ENCODE measurements at regions not wholly inside any gene's neighbourhood (a gene's known extent, or its start where the extent isn't known, plus 50 kb on each side); places are given as distances from the start of the nearest gene placed in this dataset.

DNA sequence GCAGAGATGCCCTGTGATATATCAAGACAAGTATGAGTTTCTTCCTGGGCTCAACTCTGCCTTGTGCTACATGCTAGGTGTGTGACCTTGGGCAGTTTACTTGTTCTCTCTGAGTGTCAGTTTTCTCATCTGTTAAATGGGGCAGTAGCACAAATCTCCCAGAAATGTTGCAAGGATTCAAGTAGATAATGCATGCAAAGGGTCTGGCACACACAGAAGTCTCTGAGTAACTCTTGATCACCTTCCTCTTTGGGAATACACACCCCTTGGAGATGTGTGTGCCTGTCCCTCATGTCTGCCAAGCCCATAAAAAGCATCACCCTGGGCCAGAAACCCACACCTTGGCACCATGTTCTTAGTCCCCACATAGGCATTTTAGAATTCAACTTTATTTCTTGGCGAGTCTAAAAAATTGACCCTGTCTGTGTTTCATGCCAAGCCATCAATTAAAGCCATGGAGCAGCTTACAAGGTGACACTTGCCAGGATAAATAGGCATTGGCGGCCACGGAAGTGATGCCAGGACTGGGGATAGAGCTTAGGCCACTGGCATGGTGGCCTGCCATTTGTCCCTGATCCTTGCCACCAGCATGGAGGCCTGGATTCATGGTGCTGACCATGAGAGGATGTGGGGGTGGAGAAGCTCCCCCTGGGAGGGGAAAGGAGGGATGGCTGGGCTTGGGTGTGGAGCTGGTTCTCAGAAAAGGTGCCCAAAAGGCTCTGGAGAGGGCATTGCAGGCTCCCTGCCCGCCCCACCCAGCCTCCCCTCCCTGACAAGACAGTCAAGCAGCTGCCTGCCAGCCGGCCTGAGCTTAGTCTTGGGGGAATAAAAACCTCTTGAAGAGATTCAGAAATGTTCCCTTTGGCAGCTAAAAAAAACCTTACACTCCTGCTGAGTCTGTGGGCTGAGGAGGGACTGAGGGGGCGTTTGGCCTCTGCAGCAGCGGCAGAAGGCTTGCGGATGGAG lies 118.0 kb upstream of the IPO9 start:
- Mint-ChIP-seq H3K9me3 (no peaks in the 10 kb centered on the region), H3K27me3 (no peaks in the 10 kb centered on the region), H3K27ac (peak overlapping the region in 1 of 2 donors; percentile 34), H3K4me1 (no peaks in the 10 kb centered on the region), H3K4me3 (no peak overlapping the region)
- ATAC-seq: no peak
- DNase-seq: no peak

- ATAC-seq (no peak), DNase-seq (no peak)
- Mint-ChIP-seq H3K4me3 (no peak overlapping the region), H3K27ac (peak overlapping the region in 1 of 2 donors; percentile 48), H3K4me1 (no peaks in the 10 kb centered on the region), H3K9me3 (no peaks in the 10 kb centered on the region), H3K27me3 (no peaks in the 10 kb centered on the region)
Measured at GRCh38 chr1:201711811-201712210, 117.1 kb upstream of the IPO9 start.

GRCh38 chr1:201712387-201713085 lies 116.4 kb upstream of the IPO9 start:
- DNase-seq (no peak), ATAC-seq (no peak)
- Mint-ChIP-seq H3K27ac (peak overlapping the region in 1 of 2 donors; percentile 35), H3K4me3 (no peak overlapping the region), H3K27me3 (no peaks in the 10 kb centered on the region), H3K9me3 (no peaks in the 10 kb centered on the region), H3K4me1 (no peaks in the 10 kb centered on the region)

DNA sequence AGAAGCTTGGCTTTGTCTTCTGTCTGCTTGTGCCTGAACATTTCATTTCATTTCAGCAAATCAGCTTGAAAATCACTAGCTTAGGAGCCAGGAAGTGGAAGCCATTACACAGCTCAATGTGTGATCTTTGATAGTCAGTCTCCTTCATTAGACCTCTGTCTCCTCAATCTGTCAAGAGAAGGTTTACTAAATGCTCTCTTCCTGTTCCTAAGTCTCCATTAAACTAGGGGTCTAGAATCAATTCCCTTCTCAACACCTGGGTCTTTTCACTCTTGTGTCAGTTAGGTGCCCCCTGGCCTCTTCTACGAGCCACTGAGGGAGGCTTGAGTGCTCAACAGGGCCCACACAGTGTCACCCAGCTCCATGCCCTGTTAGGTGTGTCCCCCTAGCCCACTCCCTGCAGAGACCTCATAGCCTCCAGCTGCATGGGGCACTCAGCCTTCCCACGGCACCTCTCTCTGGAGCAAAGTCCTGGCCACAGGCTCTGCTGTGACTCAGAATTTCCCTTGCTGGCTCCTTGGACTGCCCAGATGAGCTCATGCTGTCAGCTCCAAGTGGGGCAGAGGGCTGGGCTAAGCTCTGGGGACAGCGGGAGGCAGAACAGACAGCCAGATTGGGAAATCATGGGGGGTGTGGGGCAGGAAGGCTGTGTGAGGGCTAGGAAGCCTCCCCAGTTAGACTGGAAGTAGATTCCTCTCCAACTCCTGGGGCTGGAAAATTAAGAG lies 115.7 kb upstream of the IPO9 start:
- ATAC-seq (no peak), DNase-seq (no peak)
- Mint-ChIP-seq H3K4me1 (no peaks in the 10 kb centered on the region), H3K4me3 (no peak overlapping the region), H3K9me3 (no peaks in the 10 kb centered on the region), H3K27ac (peak overlapping the region in 1 of 2 donors; percentile 59), H3K27me3 (no peaks in the 10 kb centered on the region)

DNA sequence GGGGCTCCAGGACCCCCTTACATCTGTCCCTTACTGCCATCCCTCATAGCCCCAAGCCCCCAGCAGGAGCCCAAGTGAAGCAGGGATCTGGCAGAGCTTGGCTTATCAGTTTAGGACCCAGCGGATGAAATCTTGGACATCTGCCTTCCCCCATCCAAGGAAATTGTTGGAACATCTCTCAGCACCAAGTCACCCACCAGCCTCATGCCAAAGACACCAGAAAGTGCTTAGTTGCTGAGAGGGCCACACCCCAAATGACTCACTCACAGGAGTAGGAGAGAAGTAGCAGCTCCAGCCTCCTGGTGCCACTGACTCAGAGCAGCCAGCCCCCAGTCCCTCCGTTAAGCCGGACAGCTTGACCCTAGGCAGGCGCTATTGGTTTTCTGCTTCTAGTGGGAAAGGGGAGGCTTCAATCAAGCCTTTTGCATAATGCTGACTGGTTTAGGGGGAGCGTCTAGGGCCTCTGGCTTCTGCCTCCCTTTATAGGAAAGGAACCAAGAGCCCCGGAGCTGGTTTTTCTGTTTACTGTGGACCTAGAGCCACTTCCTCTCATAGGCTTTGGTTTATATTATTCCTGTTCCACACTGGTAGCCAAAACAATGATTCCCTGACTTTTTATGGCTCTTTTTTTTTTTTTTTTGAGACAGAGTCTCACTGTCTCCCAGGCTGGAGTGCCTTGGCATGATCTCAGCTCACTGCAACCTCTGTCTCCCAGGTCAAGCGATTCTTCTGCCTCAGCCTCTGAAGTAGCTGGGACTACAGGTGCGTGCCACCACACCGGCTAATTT lies 114.2 kb upstream of the IPO9 start:
- ATAC-seq: no peak
- Mint-ChIP-seq H3K9me3 (no peaks in the 10 kb centered on the region), H3K27me3 (no peaks in the 10 kb centered on the region), H3K4me1 (no peaks in the 10 kb centered on the region), H3K4me3 (no peak overlapping the region), H3K27ac (peak overlapping the region in 1 of 2 donors; percentile 37)
- no peak for DNase-seq

DNA sequence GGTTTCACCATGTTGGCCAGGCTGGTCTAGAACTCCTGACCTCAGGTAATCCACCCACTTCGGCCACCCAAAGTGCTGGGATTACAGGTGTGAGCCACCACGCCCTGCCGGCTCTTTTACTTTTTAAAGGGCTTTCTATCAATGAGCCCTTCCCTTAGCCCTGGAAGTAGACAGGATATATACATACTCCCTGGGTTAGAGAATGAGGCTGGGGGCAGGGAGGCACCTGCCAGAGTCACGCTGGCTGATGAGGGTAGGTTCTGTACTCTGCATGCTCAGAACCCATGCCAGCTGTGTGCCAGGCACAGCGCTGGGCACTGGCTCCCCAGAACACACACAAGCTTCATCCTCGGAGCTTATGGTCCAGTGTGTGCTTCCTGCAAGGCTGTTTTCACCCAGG lies 113.6 kb upstream of the IPO9 start:
- Mint-ChIP-seq H3K4me3 (no peak overlapping the region), H3K27ac (no peak overlapping the region), H3K4me1 (no peaks in the 10 kb centered on the region), H3K9me3 (no peaks in the 10 kb centered on the region), H3K27me3 (no peaks in the 10 kb centered on the region)
- DNase-seq (no peak), ATAC-seq (no peak)

DNA sequence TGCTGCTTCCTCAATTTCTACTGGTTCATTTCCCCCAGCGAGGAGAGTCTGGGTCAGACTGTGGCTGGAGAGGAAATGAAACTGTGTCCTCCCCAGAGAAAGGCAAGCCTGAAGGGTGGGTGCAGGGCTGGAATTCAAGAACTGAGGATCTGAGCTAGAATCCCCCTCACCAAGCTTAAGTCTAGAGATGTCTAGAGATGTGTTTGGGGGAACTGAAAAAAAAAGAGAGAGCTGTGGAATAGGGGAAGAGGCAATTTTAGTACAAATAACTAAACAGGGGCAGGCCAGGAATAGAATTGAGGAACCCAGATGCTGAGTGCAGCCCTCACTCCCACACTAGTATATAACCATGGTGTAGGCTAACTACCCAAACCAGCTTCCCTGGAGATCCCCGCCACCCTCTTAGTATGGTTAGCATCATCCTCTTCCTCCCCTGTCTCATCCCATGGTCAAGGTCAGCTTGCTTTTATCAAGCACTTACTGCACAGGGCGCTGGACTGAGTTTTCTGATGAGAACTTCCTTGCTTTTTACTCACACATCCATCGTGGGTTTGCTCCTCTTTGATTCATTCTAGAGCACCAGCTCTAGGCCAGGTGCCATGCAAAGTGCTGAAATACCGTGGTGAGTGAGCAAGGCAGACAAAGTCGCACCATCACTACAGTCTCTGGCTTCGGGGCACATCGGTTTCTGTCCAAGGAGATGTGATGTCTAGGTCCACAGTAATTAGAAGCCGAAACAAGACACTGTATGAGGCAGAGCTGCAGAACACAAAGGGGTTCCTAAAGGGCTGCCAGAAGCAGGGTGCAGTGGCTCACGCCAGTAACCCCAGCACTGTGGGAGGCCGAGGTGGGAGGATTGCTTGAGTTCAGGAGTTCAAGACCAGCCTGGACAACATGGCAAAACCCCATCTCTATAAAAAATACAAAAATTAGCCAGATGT lies 112.9 kb upstream of the IPO9 start:
- H3K4me1 Mint-ChIP-seq: no peaks in the 10 kb centered on the region
- ATAC-seq (no peak), DNase-seq (no peak)
- no peak overlapping the region for H3K4me3 Mint-ChIP-seq
- H3K27me3 Mint-ChIP-seq: no peaks in the 10 kb centered on the region
- H3K27ac Mint-ChIP-seq: peak overlapping the region in 1 of 2 donors; percentile 29
- H3K9me3 Mint-ChIP-seq: no peaks in the 10 kb centered on the region

DNA sequence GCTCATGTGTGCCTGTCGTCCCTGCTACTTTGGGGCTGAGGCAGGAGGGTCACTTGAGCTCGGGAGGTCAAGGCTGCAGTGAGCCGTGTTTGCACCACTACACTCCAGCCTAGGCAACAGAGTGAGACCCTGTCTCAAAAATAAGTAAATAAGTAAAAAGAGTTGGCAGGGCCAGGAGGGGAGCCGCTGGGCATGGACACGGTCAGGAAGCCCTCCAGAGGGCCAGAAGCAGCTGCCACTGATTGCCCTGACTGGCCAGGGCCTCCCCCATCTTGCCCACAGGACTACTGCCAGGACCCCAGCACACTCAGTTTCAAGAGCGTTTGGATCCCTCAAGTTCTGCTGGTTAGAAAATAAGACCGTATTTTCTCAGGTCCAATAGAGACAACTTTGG lies 112.2 kb upstream of the IPO9 start:
- Mint-ChIP-seq H3K27me3 (no peaks in the 10 kb centered on the region), H3K4me3 (no peak overlapping the region), H3K9me3 (no peaks in the 10 kb centered on the region), H3K4me1 (no peaks in the 10 kb centered on the region), H3K27ac (no peak overlapping the region)
- DNase-seq: no peak
- ATAC-seq: no peak

DNA sequence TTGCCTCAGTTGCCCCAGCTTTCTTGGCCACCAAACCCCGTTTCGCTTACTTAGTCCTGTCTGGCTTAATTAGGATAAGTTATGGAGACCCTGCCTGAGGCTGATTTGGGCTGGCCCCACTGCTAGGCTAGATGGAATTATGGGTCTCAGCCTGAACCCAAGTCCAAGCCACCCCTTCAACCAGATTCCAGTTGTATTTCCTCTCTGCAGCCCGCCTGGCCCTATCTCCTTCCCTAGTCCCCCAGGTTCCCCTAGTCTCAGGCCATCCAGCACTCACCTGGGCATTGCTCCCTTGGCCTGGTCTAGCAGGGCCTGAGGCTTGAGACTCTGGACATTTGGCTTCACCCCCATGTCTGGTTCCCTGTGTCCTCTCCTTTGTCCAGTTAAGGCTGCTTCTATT lies 111.7 kb upstream of the IPO9 start:
- Mint-ChIP-seq H3K27me3 (no peaks in the 10 kb centered on the region), H3K4me3 (no peak overlapping the region), H3K4me1 (no peaks in the 10 kb centered on the region), H3K27ac (no peak overlapping the region), H3K9me3 (no peaks in the 10 kb centered on the region)
- ATAC-seq (no peak), DNase-seq (no peak)

GRCh38 chr1:201718346-201719202 lies 110.4 kb upstream of the IPO9 start:
- ATAC-seq: no peak
- Mint-ChIP-seq H3K4me1 (no peaks in the 10 kb centered on the region), H3K27me3 (no peaks in the 10 kb centered on the region), H3K27ac (no peak overlapping the region), H3K4me3 (no peak overlapping the region), H3K9me3 (no peaks in the 10 kb centered on the region)
- DNase-seq: no peak

GRCh38 chr1:201719812-201720521 lies 109.0 kb upstream of the IPO9 start:
- Mint-ChIP-seq H3K9me3 (no peaks in the 10 kb centered on the region), H3K4me3 (no peak overlapping the region), H3K4me1 (no peaks in the 10 kb centered on the region), H3K27me3 (peaks cover 2% of the 10 kb centered on the region), H3K27ac (peak overlapping the region; percentile 18 to 87)
- DNase-seq: no peak
- no peak for ATAC-seq

- no peak for ATAC-seq
Measured at GRCh38 chr1:201720522-201720844, 108.5 kb upstream of the IPO9 start.

More at GRCh38 chr1:201720522-201720844, 108.5 kb upstream of the IPO9 start:
- Mint-ChIP-seq H3K4me1 (no peaks in the 10 kb centered on the region), H3K27me3 (peaks cover 7% of the 10 kb centered on the region), H3K9me3 (no peaks in the 10 kb centered on the region), H3K27ac (peak overlapping the region in 1 of 2 donors; percentile 18), H3K4me3 (no peak overlapping the region)
- DNase-seq: no peak
